ENCODE measurements at regions not wholly inside any gene's neighbourhood (a gene's known extent, or its start where the extent isn't known, plus 50 kb on each side); places are given as distances from the start of the nearest gene placed in this dataset.

DNA sequence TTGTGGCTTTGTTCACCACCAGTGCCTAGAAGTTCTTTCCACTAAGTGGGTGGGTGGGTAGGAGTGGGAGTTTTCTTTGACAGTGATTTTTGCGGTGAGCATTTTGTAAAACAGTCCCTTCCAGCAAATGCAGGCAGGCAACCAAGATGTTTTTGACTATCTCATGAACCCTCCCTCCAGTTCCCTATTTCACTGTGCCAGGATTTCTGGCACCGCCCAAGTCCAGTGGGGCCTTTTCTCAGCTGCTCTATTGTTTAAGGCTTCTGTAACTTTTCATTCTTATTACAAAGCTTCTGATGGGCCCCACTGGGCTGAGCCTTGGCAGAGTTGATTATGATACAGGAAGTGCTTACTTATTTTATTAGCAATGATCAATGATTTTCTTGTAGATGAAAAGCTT is 236.0 kb downstream of the EDEM1 start:
- intact Hi-C loops (cut with micrococcal nuclease) = no loop called here

GRCh38 chr3:5425371-5425770 is 237.9 kb downstream of the EDEM1 start:
- intact Hi-C loops (cut with micrococcal nuclease) = no loop called here
- Histone ChIP-seq H3K9me3 (ENCODE audit: control insufficient read depth in 2 of 3, low read length in 3 of 3) (no peaks in the 10 kb centered on the region), H3K27ac (ENCODE audit: low read depth, low read length) (no peak overlapping the region), H3K4me3 (ENCODE audit: low read length) (no peak overlapping the region), H3K4me1 (ENCODE audit: control insufficient read depth in 2 of 2, insufficient read depth in 2 of 2, low read length in 2 of 2) (no peaks in the 10 kb centered on the region), H3K36me3 (ENCODE audit: control insufficient read depth in 2 of 3, insufficient read depth in 3 of 3, low read length in 3 of 3) (no peaks in the 10 kb centered on the region), H3K27me3 (ENCODE audit: control insufficient read depth in 2 of 2, insufficient read depth in 2 of 2, low read length in 2 of 2) (no peaks in the 10 kb centered on the region)
- H3K9me3 Mint-ChIP-seq = peaks cover 0 to 1% (median 0%) of the 10 kb centered on the region in 11 donors
- H3K4me1 Mint-ChIP-seq = peaks cover 0 to 9% (median 5%) of the 10 kb centered on the region in 7 donors
- ChIA-PET POLR2A (no interaction called here), CTCF (no interaction called here)
- no peaks in the 10 kb centered on the region for H3K36me3 Mint-ChIP-seq
- H3K27me3 Mint-ChIP-seq = peaks cover 4 to 19% (median 10%) of the 10 kb centered on the region in 5 donors
- DNase-seq = no peak
- no peak overlapping the region for H3K27ac Mint-ChIP-seq
- no peak overlapping the region for H3K4me3 Mint-ChIP-seq
- ATAC-seq = no peak

More for the DNA sequence above, 236.0 kb downstream of the EDEM1 start:
- H3K9me3 ChIP-seq (ENCODE audit: control insufficient read depth in 2 of 3, low read length in 3 of 3) = no peaks in the 10 kb centered on the region
- ATAC-seq = peak; percentile 50
- POLR2A ChIA-PET = no interaction called here
- Mint-ChIP-seq H3K4me3 (no peak overlapping the region), H3K27me3 (peaks cover 5 to 19% (median 11%) of the 10 kb centered on the region in 5 donors), H3K9me3 (peaks cover 0 to 1% (median 0%) of the 10 kb centered on the region in 11 donors), H3K4me1 (peaks cover 0 to 9% (median 5%) of the 10 kb centered on the region in 7 donors), H3K27ac (no peak overlapping the region), H3K36me3 (no peaks in the 10 kb centered on the region)
- H3K4me3 ChIP-seq (ENCODE audit: low read length) = no peak overlapping the region
- CTCF ChIA-PET = no interaction called here
- no peak overlapping the region for H3K27ac ChIP-seq (ENCODE audit: low read depth, low read length)
- no peaks in the 10 kb centered on the region for H3K36me3 ChIP-seq (ENCODE audit: control insufficient read depth in 2 of 3, insufficient read depth in 3 of 3, low read length in 3 of 3)
- H3K4me1 ChIP-seq (ENCODE audit: control insufficient read depth in 2 of 2, insufficient read depth in 2 of 2, low read length in 2 of 2) = no peaks in the 10 kb centered on the region
- no peak for DNase-seq
- H3K27me3 ChIP-seq (ENCODE audit: control insufficient read depth in 2 of 2, insufficient read depth in 2 of 2, low read length in 2 of 2) = no peaks in the 10 kb centered on the region

GRCh38 chr3:5426094-5426883 is 238.8 kb downstream of the EDEM1 start:
- peaks cover 0 to 9% (median 5%) of the 10 kb centered on the region in 7 donors for H3K4me1 Mint-ChIP-seq
- H3K4me3 Mint-ChIP-seq = peak overlapping the region in 1 of 10 donors; percentile 12
- no peaks in the 10 kb centered on the region for H3K36me3 ChIP-seq (ENCODE audit: control insufficient read depth in 2 of 3, insufficient read depth in 3 of 3, low read length in 3 of 3)
- ChIA-PET POLR2A (no interaction called here), CTCF (no interaction called here)
- H3K9me3 ChIP-seq (ENCODE audit: control insufficient read depth in 2 of 3, low read length in 3 of 3) = no peaks in the 10 kb centered on the region
- DNase-seq (peak in 7 of 9 donors; percentile 13 to 67 (median 22)), ATAC-seq (peak; percentile 74)
- no peaks in the 10 kb centered on the region for H3K27me3 ChIP-seq (ENCODE audit: control insufficient read depth in 2 of 2, insufficient read depth in 2 of 2, low read length in 2 of 2)
- no peak overlapping the region for H3K4me3 ChIP-seq (ENCODE audit: low read length)
- peak overlapping the region in 1 of 9 donors; percentile 4 for H3K27ac Mint-ChIP-seq
- no peak overlapping the region for H3K27ac ChIP-seq (ENCODE audit: low read depth, low read length)
- H3K9me3 Mint-ChIP-seq = peaks cover 0 to 1% (median 0%) of the 10 kb centered on the region in 11 donors
- intact Hi-C loops (cut with micrococcal nuclease) = loop anchor here in 1 of 2 donors (1.0 kb wide), 1 partner anchor 290 kb away; no protein-coding TSS in a partner anchor
- no peaks in the 10 kb centered on the region for H3K36me3 Mint-ChIP-seq
- H3K4me1 ChIP-seq (ENCODE audit: control insufficient read depth in 2 of 2, insufficient read depth in 2 of 2, low read length in 2 of 2) = no peaks in the 10 kb centered on the region
- peaks cover 0 to 19% (median 8%) of the 10 kb centered on the region in 5 donors for H3K27me3 Mint-ChIP-seq

GRCh38 chr3:5427021-5427420 is 239.5 kb downstream of the EDEM1 start:
- Histone ChIP-seq H3K27me3 (ENCODE audit: control insufficient read depth in 2 of 2, insufficient read depth in 2 of 2, low read length in 2 of 2) (no peaks in the 10 kb centered on the region), H3K4me3 (ENCODE audit: low read length) (no peak overlapping the region), H3K4me1 (ENCODE audit: control insufficient read depth in 2 of 2, insufficient read depth in 2 of 2, low read length in 2 of 2) (no peaks in the 10 kb centered on the region), H3K9me3 (ENCODE audit: control insufficient read depth in 2 of 3, low read length in 3 of 3) (no peaks in the 10 kb centered on the region), H3K27ac (ENCODE audit: low read depth, low read length) (no peak overlapping the region), H3K36me3 (ENCODE audit: control insufficient read depth in 2 of 3, insufficient read depth in 3 of 3, low read length in 3 of 3) (no peaks in the 10 kb centered on the region)
- no peak for DNase-seq
- peaks cover 0 to 9% (median 5%) of the 10 kb centered on the region in 7 donors for H3K4me1 Mint-ChIP-seq
- no peak for ATAC-seq
- ChIA-PET CTCF (no interaction called here), POLR2A (no interaction called here)
- H3K27me3 Mint-ChIP-seq = peaks cover 0 to 16% (median 8%) of the 10 kb centered on the region in 5 donors
- H3K9me3 Mint-ChIP-seq = peaks cover 0 to 1% (median 0%) of the 10 kb centered on the region in 11 donors
- H3K27ac Mint-ChIP-seq = peak overlapping the region in 1 of 9 donors; percentile 4
- no peak overlapping the region for H3K4me3 Mint-ChIP-seq
- H3K36me3 Mint-ChIP-seq = no peaks in the 10 kb centered on the region
- intact Hi-C loops (cut with micrococcal nuclease) = no loop called here

DNA sequence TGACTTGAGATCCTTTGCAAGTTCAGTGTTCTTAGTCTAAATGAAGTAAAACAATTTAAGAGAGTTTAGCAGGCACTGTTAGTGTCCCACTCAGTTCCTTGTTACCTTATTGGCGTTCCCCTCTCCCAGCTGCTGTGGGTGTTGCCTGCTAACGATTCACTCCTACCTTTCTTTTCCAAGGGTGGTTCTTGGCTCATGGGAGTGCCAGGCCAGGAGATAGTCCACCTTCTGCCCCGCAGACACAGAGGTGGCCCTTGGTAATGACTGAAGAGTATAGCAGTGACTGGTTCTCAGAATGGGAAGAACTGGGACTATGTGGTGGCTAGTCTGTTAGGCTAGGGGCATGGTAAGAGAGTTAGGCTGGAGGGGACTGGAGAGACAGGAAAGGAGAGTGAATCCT is 240.4 kb downstream of the EDEM1 start:
- H3K9me3 ChIP-seq (ENCODE audit: control insufficient read depth in 2 of 3, low read length in 3 of 3) = no peaks in the 10 kb centered on the region
- peaks cover 0 to 9% (median 5%) of the 10 kb centered on the region in 7 donors for H3K4me1 Mint-ChIP-seq
- H3K27ac Mint-ChIP-seq = no peak overlapping the region
- H3K36me3 Mint-ChIP-seq = no peaks in the 10 kb centered on the region
- DNase-seq (no peak), ATAC-seq (no peak)
- intact Hi-C loops (cut with micrococcal nuclease) = no loop called here
- no peaks in the 10 kb centered on the region for H3K27me3 ChIP-seq (ENCODE audit: control insufficient read depth in 2 of 2, insufficient read depth in 2 of 2, low read length in 2 of 2)
- no peaks in the 10 kb centered on the region for H3K4me1 ChIP-seq (ENCODE audit: control insufficient read depth in 2 of 2, insufficient read depth in 2 of 2, low read length in 2 of 2)
- H3K27me3 Mint-ChIP-seq = peaks cover 0 to 11% (median 9%) of the 10 kb centered on the region in 5 donors
- no peak overlapping the region for H3K4me3 Mint-ChIP-seq
- ChIA-PET CTCF (interaction anchor here (0.6 kb wide), 1 partner anchor 1474 kb away, joined by 3 read pairs; no protein-coding TSS in a partner anchor), POLR2A (interaction anchor here (0.6 kb wide), 1 partner anchor 155 kb away, joined by 3 read pairs; no protein-coding TSS in a partner anchor)
- H3K36me3 ChIP-seq (ENCODE audit: control insufficient read depth in 2 of 3, insufficient read depth in 3 of 3, low read length in 3 of 3) = no peaks in the 10 kb centered on the region
- H3K27ac ChIP-seq (ENCODE audit: low read depth, low read length) = no peak overlapping the region
- peaks cover 0 to 1% (median 0%) of the 10 kb centered on the region in 11 donors for H3K9me3 Mint-ChIP-seq
- no peak overlapping the region for H3K4me3 ChIP-seq (ENCODE audit: low read length)

- no peak overlapping the region for H3K27ac ChIP-seq (ENCODE audit: low read depth, low read length)
- ATAC-seq = peak; percentile 42
- Mint-ChIP-seq H3K27ac (no peak overlapping the region), H3K4me3 (no peak overlapping the region), H3K9me3 (peaks cover 0 to 1% (median 0%) of the 10 kb centered on the region in 11 donors), H3K27me3 (peaks cover 0 to 11% (median 9%) of the 10 kb centered on the region in 5 donors), H3K4me1 (peaks cover 0 to 9% (median 5%) of the 10 kb centered on the region in 7 donors), H3K36me3 (no peaks in the 10 kb centered on the region)
- DNase-seq = no peak
- ChIA-PET CTCF (no interaction called here), POLR2A (no interaction called here)
- H3K9me3 ChIP-seq (ENCODE audit: control insufficient read depth in 2 of 3, low read length in 3 of 3) = no peaks in the 10 kb centered on the region
- intact Hi-C loops (cut with micrococcal nuclease) = no loop called here
- no peaks in the 10 kb centered on the region for H3K27me3 ChIP-seq (ENCODE audit: control insufficient read depth in 2 of 2, insufficient read depth in 2 of 2, low read length in 2 of 2)
- H3K36me3 ChIP-seq (ENCODE audit: control insufficient read depth in 2 of 3, insufficient read depth in 3 of 3, low read length in 3 of 3) = no peaks in the 10 kb centered on the region
- no peaks in the 10 kb centered on the region for H3K4me1 ChIP-seq (ENCODE audit: control insufficient read depth in 2 of 2, insufficient read depth in 2 of 2, low read length in 2 of 2)
- H3K4me3 ChIP-seq (ENCODE audit: low read length) = no peak overlapping the region
These were observed 241.4 kb downstream of the EDEM1 start for GRCh38 chr3:5428607-5429516.

Data from naive thymus-derived CD4-positive, alpha-beta T cell (primary cell).